ENCODE measurements at regions not wholly inside any gene's neighbourhood (a gene's known extent, or its start where the extent isn't known, plus 50 kb on each side); places are given as distances from the start of the nearest gene placed in this dataset.

GRCh38 chr9:115226152-115226551 is 108.2 kb upstream of the TNC start:
- Histone ChIP-seq H3K79me2 (ENCODE audit: control insufficient read depth, insufficient read depth, low read length) (no peaks in the 10 kb centered on the region), H2AFZ (ENCODE audit: control insufficient read depth, low read length) (no peak overlapping the region), H4K20me1 (ENCODE audit: control insufficient read depth, extremely low read depth, insufficient read depth, low read length) (no peaks in the 10 kb centered on the region), H3K36me3 (ENCODE audit: control insufficient read depth in 2 of 2, extremely low read depth in 1 of 2, insufficient read depth in 2 of 2, low read length in 2 of 2) (no peaks in the 10 kb centered on the region), H3K4me1 (ENCODE audit: control insufficient read depth, extremely low read depth, insufficient read depth, low read length) (peaks cover 3% of the 10 kb centered on the region), H3K27me3 (ENCODE audit: control insufficient read depth, extremely low read depth, insufficient read depth, low read length) (no peaks in the 10 kb centered on the region), H3K27ac (ENCODE audit: control insufficient read depth, insufficient read depth, low read length) (no peak overlapping the region), H3K4me2 (ENCODE audit: control insufficient read depth, extremely low read depth, insufficient read depth, low read depth, low read length) (no peak overlapping the region), H3K9me1 (ENCODE audit: control insufficient read depth, extremely low read depth, insufficient read depth, low read length) (no peaks in the 10 kb centered on the region), H3K9me3 (ENCODE audit: control insufficient read depth, low read depth, low read length) (peaks cover 2% of the 10 kb centered on the region), H3K9ac (ENCODE audit: control insufficient read depth, extremely low read depth, insufficient read depth, low read length) (no peak overlapping the region), H3K4me3 (ENCODE audit: control insufficient read depth in 2 of 3, extremely low read depth in 1 of 3, insufficient read depth in 2 of 3, low read depth in 1 of 3, low read length in 3 of 3) (no peak overlapping the region)
- no peak for TF ChIP-seq EZH2 (IDR thresholded peaks at IDR 0.05; ENCODE audit: low read length)
- DNase-seq (ENCODE audit: low read depth, low spot score) (no peak), FAIRE-seq (peak; percentile 20)
- dilution Hi-C loops (cut with MboI; ENCODE audit: extremely low pct_ligation_motif_present, low sequenced_read_pairs): no loop called here

- Histone ChIP-seq H3K4me3 (ENCODE audit: control insufficient read depth in 2 of 3, extremely low read depth in 1 of 3, insufficient read depth in 2 of 3, low read depth in 1 of 3, low read length in 3 of 3) (no peak overlapping the region), H3K9ac (ENCODE audit: control insufficient read depth, extremely low read depth, insufficient read depth, low read length) (no peak overlapping the region), H3K36me3 (ENCODE audit: control insufficient read depth in 2 of 2, extremely low read depth in 1 of 2, insufficient read depth in 2 of 2, low read length in 2 of 2) (no peaks in the 10 kb centered on the region), H3K79me2 (ENCODE audit: control insufficient read depth, insufficient read depth, low read length) (no peaks in the 10 kb centered on the region), H3K9me3 (ENCODE audit: control insufficient read depth, low read depth, low read length) (peaks cover 2% of the 10 kb centered on the region), H3K27ac (ENCODE audit: control insufficient read depth, insufficient read depth, low read length) (peak overlapping the region; percentile 59), H3K4me2 (ENCODE audit: control insufficient read depth, extremely low read depth, insufficient read depth, low read depth, low read length) (no peak overlapping the region), H4K20me1 (ENCODE audit: control insufficient read depth, extremely low read depth, insufficient read depth, low read length) (no peaks in the 10 kb centered on the region), H3K4me1 (ENCODE audit: control insufficient read depth, extremely low read depth, insufficient read depth, low read length) (peaks cover 14% of the 10 kb centered on the region), H3K27me3 (ENCODE audit: control insufficient read depth, extremely low read depth, insufficient read depth, low read length) (no peaks in the 10 kb centered on the region), H2AFZ (ENCODE audit: control insufficient read depth, low read length) (no peak overlapping the region), H3K9me1 (ENCODE audit: control insufficient read depth, extremely low read depth, insufficient read depth, low read length) (no peaks in the 10 kb centered on the region)
- dilution Hi-C loops (cut with MboI; ENCODE audit: extremely low pct_ligation_motif_present, low sequenced_read_pairs): no loop called here
- DNase-seq (ENCODE audit: low read depth, low spot score): peak; percentile 41
- FAIRE-seq: no peak
- TF ChIP-seq EZH2 (IDR thresholded peaks at IDR 0.05; ENCODE audit: low read length): no peak
- TF ChIP-seq CTCF (optimal IDR thresholded peaks at IDR 0.05 in 1 of 3, IDR thresholded peaks at IDR 0.05 in 1 of 3, conservative IDR thresholded peaks at IDR 0.05 in 1 of 3; ENCODE audit: extremely low read depth in 1 of 3, insufficient read depth in 2 of 3, low read length in 3 of 3): no peak
These were observed 111.5 kb upstream of the TNC start for GRCh38 chr9:115229496-115229895.

- no peak overlapping the region for H3K4me3 ChIP-seq (ENCODE audit: control insufficient read depth in 2 of 3, extremely low read depth in 1 of 3, insufficient read depth in 2 of 3, low read depth in 1 of 3, low read length in 3 of 3)
- no peak for FAIRE-seq
- DNase-seq (ENCODE audit: low read depth, low spot score): no peak
- TF ChIP-seq EZH2 (IDR thresholded peaks at IDR 0.05; ENCODE audit: low read length) (no peak), CTCF (optimal IDR thresholded peaks at IDR 0.05 in 1 of 3, IDR thresholded peaks at IDR 0.05 in 1 of 3, conservative IDR thresholded peaks at IDR 0.05 in 1 of 3; ENCODE audit: extremely low read depth in 1 of 3, insufficient read depth in 2 of 3, low read length in 3 of 3) (no peak)
- H3K9me1 ChIP-seq (ENCODE audit: control insufficient read depth, extremely low read depth, insufficient read depth, low read length): no peaks in the 10 kb centered on the region
- no peaks in the 10 kb centered on the region for H3K27me3 ChIP-seq (ENCODE audit: control insufficient read depth, extremely low read depth, insufficient read depth, low read length)
- H3K79me2 ChIP-seq (ENCODE audit: control insufficient read depth, insufficient read depth, low read length): no peaks in the 10 kb centered on the region
- H3K9me3 ChIP-seq (ENCODE audit: control insufficient read depth, low read depth, low read length): peaks cover 2% of the 10 kb centered on the region
- no peaks in the 10 kb centered on the region for H3K36me3 ChIP-seq (ENCODE audit: control insufficient read depth in 2 of 2, extremely low read depth in 1 of 2, insufficient read depth in 2 of 2, low read length in 2 of 2)
- H3K9ac ChIP-seq (ENCODE audit: control insufficient read depth, extremely low read depth, insufficient read depth, low read length): no peak overlapping the region
- no peak overlapping the region for H3K27ac ChIP-seq (ENCODE audit: control insufficient read depth, insufficient read depth, low read length)
- no peak overlapping the region for H2AFZ ChIP-seq (ENCODE audit: control insufficient read depth, low read length)
- no peak overlapping the region for H3K4me2 ChIP-seq (ENCODE audit: control insufficient read depth, extremely low read depth, insufficient read depth, low read depth, low read length)
- no peaks in the 10 kb centered on the region for H4K20me1 ChIP-seq (ENCODE audit: control insufficient read depth, extremely low read depth, insufficient read depth, low read length)
- peaks cover 18% of the 10 kb centered on the region for H3K4me1 ChIP-seq (ENCODE audit: control insufficient read depth, extremely low read depth, insufficient read depth, low read length)
- dilution Hi-C loops (cut with MboI; ENCODE audit: extremely low pct_ligation_motif_present, low sequenced_read_pairs): no loop called here
These were observed 113.1 kb upstream of the TNC start for GRCh38 chr9:115230924-115231515.
